Activated CD4-positive, alpha-beta T cell treated with anti-CD3 and anti-CD28 coated beads for 36 hours (primary cell): ENCODE measurements at regions not wholly inside any gene's neighbourhood (a gene's known extent, or its start where the extent isn't known, plus 50 kb on each side); places are given as distances from the start of the nearest gene placed in this dataset.
"Not testable (repeated sequence)": the region's sequence is repeated elsewhere in the genome, so short reads cannot be mapped to it uniquely, and the experiment has no call there.

Experiments
- ATAC-seq: fragments of 200-7000 bp; cut with Tn5 transposase; one replicate; pipeline ENCODE4 v1.10.0; 2021; ENCODE audit warnings: mild to moderate bottlenecking, moderate library complexity
- CTCF ChIA-PET: fragments of 350-600 bp; sonication (Branson Sonifier 250); formaldehyde crosslinking; loops from one replicate; lab custom pipeline; 2021; ENCODE audit warnings: antibody characterized with exemption; lab: Charles Lee
- POLR2A ChIA-PET: fragments of 350-600 bp; sonication (Branson Sonifier 250); formaldehyde crosslinking; loops from one replicate; lab custom pipeline; 2021; ENCODE audit warnings: antibody characterized with exemption, inconsistent platforms; lab: Charles Lee
- DNase-seq: peaks from one replicate; pipeline ENCODE4 v3.0.0-alpha.2; 2020
- H3K27ac Mint-ChIP-seq: one replicate; pipeline ENCODE4 v1.8.0; 2021; ENCODE audit warnings: mixed read lengths
- H3K27me3 Mint-ChIP-seq: one replicate; pipeline ENCODE4 v1.8.0; 2021; ENCODE audit warnings: mixed read lengths
- H3K36me3 Mint-ChIP-seq: one replicate; pipeline ENCODE4 v1.8.0; 2021; ENCODE audit warnings: low read depth, mixed read lengths
- H3K4me1 Mint-ChIP-seq: one replicate; pipeline ENCODE4 v1.8.0; 2021; ENCODE audit warnings: mixed read lengths
- H3K4me3 Mint-ChIP-seq: one replicate; pipeline ENCODE4 v1.8.0; 2021; ENCODE audit warnings: mild to moderate bottlenecking, moderate library complexity, mixed read lengths
- H3K9me3 Mint-ChIP-seq: one replicate; pipeline ENCODE4 v1.8.0; 2021; ENCODE audit warnings: low read depth, mixed read lengths
- intact Hi-C, 2 experiments: fragments of 100-400 bp; cut with DNase I in 1 of 2; cut with micrococcal nuclease in 1 of 2; formaldehyde crosslinking; loops; one replicate each; pipeline versions ENCODE4 v1.14.2 to v1.15.1; 2022 to 2024; cut with DNase I, micrococcal nuclease

DNA sequence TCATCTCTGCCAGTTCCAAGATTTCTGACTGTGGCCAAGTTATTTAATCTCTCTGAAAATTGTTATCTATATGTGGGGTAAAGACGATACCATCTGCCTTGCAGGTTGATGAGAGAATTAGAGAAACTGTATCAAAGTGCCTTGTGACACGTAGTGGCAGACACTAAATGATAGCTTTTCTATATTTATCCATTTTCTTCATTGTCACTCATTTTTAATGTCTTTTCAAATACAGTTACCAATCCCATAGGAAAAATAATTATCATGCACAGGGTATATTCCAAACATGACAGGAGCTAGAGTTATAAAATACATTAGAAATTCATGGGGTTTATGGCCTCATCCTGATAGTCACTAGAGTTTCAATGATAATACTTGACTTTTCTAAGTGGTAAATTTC, 95.6 kb upstream of the NOL4 start:
- no peaks in the 10 kb centered on the region for H3K4me1 Mint-ChIP-seq
- no peaks in the 10 kb centered on the region for H3K36me3 Mint-ChIP-seq
- H3K9me3 Mint-ChIP-seq, result peaks cover 3% of the 10 kb centered on the region
- no peak overlapping the region for H3K4me3 Mint-ChIP-seq
- ATAC-seq, result no peak
- DNase-seq, result no peak
- ChIA-PET POLR2A (no interaction called here), CTCF (no interaction called here)
- no peaks in the 10 kb centered on the region for H3K27me3 Mint-ChIP-seq
- no peak overlapping the region for H3K27ac Mint-ChIP-seq
- intact Hi-C loops, result loop anchor here in 1 of 2 experiments (5.0 kb wide), 1 partner anchor 1088 kb away; no protein-coding TSS in a partner anchor

GRCh38 chr18:34321066-34321465, 96.4 kb upstream of the NOL4 start:
- no peaks in the 10 kb centered on the region for H3K4me1 Mint-ChIP-seq
- H3K9me3 Mint-ChIP-seq, result peaks cover 8% of the 10 kb centered on the region
- intact Hi-C loops, result loop anchor here in 1 of 2 experiments (5.0 kb wide), 1 partner anchor 1089 kb away; no protein-coding TSS in a partner anchor
- ChIA-PET POLR2A (no interaction called here), CTCF (no interaction called here)
- H3K27ac Mint-ChIP-seq, result no peak overlapping the region
- H3K27me3 Mint-ChIP-seq, result no peaks in the 10 kb centered on the region
- H3K4me3 Mint-ChIP-seq, result no peak overlapping the region
- H3K36me3 Mint-ChIP-seq, result no peaks in the 10 kb centered on the region
- ATAC-seq, result no peak
- no peak for DNase-seq

DNA sequence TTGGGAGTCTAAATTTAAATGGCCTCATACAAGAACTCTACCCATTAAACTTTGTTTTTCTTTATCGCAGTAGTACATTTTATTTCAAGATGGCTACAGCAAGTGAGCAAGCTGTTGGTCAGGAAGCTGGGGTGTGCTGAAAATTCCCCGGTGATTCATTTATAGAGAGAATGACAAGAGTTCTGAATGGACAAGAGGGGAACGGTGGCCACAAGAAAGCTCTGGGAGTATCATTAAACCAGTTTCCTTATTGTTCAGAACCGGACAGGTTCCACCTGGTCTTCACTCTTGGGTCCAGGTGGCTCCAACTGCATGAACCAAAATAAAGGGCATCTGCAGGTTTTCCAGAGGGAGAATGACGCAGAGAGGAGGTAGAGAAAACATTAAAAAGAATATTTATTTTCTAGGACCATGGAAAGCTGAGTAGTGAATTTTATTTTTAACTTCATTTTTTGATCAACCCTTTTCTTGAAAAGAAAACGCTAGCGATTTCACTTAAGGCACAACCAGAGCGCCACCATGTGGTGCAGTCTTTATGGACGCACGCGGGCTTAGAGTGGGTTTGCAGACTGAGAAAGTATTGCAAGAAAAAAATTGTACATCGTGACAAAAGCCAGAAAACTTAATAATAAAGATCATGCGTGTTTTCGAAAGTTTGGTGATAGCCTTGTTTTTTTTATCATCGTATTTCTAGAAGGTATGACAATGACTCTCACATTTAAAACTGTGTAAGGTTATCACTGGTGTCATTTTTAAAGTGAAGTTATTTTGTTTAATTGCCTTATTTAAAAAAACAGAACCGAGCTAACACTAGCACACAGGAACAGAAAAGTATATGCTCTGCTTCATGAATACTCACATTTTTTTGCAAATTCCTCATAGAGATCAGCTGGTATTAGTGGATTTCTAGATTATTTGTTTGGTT, 97.9 kb upstream of the NOL4 start:
- H3K9me3 Mint-ChIP-seq, result peaks cover 10% of the 10 kb centered on the region
- intact Hi-C loops, result loop anchor here (1.0 to 5.0 kb wide), 3 partner anchors 200 to 1090 kb away; no protein-coding TSS in a partner anchor
- H3K27ac Mint-ChIP-seq, result no peak overlapping the region
- no peaks in the 10 kb centered on the region for H3K4me1 Mint-ChIP-seq
- POLR2A ChIA-PET, result no interaction called here
- H3K36me3 Mint-ChIP-seq, result no peaks in the 10 kb centered on the region
- CTCF ChIA-PET, result interaction anchor here (1.6 kb wide), 1 partner anchor 200 kb away, joined by 3 read pairs; no protein-coding TSS in a partner anchor
- no peak overlapping the region for H3K4me3 Mint-ChIP-seq
- DNase-seq (peak; percentile 42), ATAC-seq (no peak)
- no peaks in the 10 kb centered on the region for H3K27me3 Mint-ChIP-seq

- no peak for ATAC-seq
- no peak for DNase-seq
- intact Hi-C loops, result no loop called here
- CTCF ChIA-PET, result no interaction called here
- Mint-ChIP-seq H3K9me3 (peaks cover 17% of the 10 kb centered on the region), H3K36me3 (no peaks in the 10 kb centered on the region), H3K4me1 (no peaks in the 10 kb centered on the region), H3K4me3 (no peak overlapping the region), H3K27ac (no peak overlapping the region), H3K27me3 (no peaks in the 10 kb centered on the region)
- POLR2A ChIA-PET, result no interaction called here
These were observed 105.1 kb upstream of the NOL4 start for GRCh38 chr18:34329840-34330239.

GRCh38 chr18:34330308-34330707, 105.6 kb upstream of the NOL4 start:
- POLR2A ChIA-PET, result no interaction called here
- no peaks in the 10 kb centered on the region for H3K27me3 Mint-ChIP-seq
- DNase-seq, result no peak
- CTCF ChIA-PET, result no interaction called here
- H3K4me1 Mint-ChIP-seq, result no peaks in the 10 kb centered on the region
- ATAC-seq, result no peak
- peaks cover 17% of the 10 kb centered on the region for H3K9me3 Mint-ChIP-seq
- no peak overlapping the region for H3K27ac Mint-ChIP-seq
- no peak overlapping the region for H3K4me3 Mint-ChIP-seq
- H3K36me3 Mint-ChIP-seq, result no peaks in the 10 kb centered on the region
- intact Hi-C loops, result no loop called here

GRCh38 chr18:34330907-34331306, 106.2 kb upstream of the NOL4 start:
- H3K36me3 Mint-ChIP-seq, H3K27me3 Mint-ChIP-seq, ATAC-seq, CTCF ChIA-PET, H3K4me1 Mint-ChIP-seq, POLR2A ChIA-PET, DNase-seq, H3K4me3 Mint-ChIP-seq, intact Hi-C loops, H3K27ac Mint-ChIP-seq: not testable (repeated sequence)
- peaks cover 12% of the 10 kb centered on the region for H3K9me3 Mint-ChIP-seq

DNA sequence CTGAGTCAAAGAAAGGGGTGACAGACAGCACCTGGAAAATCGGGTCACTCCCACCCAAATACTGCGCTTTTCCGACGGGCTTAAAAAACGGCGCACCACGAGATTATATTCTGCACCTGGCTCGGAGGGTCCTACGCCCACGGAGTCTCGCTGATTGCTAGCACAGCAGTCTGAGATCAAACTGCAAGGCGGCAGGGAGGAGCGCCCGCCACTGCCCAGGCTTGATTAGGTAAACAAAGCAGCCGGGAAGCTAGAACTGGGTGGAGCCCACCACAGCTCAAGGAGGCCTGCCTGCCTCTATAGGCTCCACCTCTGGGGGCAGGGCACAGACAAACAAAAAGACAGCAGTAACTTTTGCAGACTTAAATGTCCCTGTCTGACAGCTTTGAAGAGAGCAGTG, 106.6 kb upstream of the NOL4 start:
- H3K4me1 Mint-ChIP-seq, intact Hi-C loops, H3K4me3 Mint-ChIP-seq, DNase-seq, H3K27me3 Mint-ChIP-seq, ATAC-seq, POLR2A ChIA-PET, H3K27ac Mint-ChIP-seq, CTCF ChIA-PET, H3K36me3 Mint-ChIP-seq: not testable (repeated sequence)
- peaks cover 12% of the 10 kb centered on the region for H3K9me3 Mint-ChIP-seq

DNA sequence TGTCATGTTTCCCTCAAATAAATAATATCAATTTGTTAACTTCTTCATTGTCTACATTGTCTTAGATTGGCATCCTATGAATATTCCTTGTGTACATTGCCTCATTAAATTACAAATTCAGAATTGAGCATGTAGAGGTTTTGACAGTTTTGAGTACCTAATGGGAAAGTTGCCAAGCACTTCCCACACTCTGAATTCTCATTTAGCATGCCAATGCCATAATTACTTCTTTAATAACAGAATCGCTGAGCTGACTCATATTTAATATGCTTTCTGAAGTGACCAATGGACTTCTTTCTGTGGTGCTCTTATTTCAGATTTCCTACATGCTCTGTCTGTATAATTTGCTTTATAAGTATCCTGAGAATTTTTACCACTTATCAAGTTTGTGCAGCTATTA, 114.4 kb upstream of the NOL4 start:
- DNase-seq, result no peak
- H3K4me3 Mint-ChIP-seq, result no peak overlapping the region
- H3K4me1 Mint-ChIP-seq, result no peaks in the 10 kb centered on the region
- no peaks in the 10 kb centered on the region for H3K36me3 Mint-ChIP-seq
- no peak overlapping the region for H3K27ac Mint-ChIP-seq
- ChIA-PET CTCF (no interaction called here), POLR2A (no interaction called here)
- ATAC-seq, result no peak
- no peaks in the 10 kb centered on the region for H3K27me3 Mint-ChIP-seq
- peaks cover 11% of the 10 kb centered on the region for H3K9me3 Mint-ChIP-seq
- intact Hi-C loops, result no loop called here

DNA sequence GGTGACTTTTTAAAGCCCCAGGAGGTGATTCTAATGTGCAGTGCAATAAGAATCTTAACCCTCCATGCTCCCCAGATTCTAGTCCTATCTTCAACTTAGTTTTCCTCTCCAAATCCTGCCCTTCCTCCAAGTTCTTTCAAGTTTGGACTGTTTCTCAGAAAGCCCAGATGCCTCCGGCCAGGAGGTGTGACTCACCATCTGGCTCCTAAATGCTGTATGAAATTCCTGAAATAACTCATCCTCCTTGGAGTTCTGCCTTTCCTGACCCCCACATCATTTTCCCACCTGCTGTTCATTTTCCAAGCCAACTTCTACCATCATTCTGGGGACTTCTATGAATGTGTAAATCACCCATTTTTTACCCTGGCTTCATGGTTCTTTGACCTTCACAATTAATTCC, 118.2 kb upstream of the NOL4 start:
- CTCF ChIA-PET, result no interaction called here
- peaks cover 11% of the 10 kb centered on the region for H3K9me3 Mint-ChIP-seq

GRCh38 chr18:34345738-34346137, 121.0 kb upstream of the NOL4 start:
- ATAC-seq, result no peak
- POLR2A ChIA-PET, result no interaction called here
- Mint-ChIP-seq H3K27me3 (no peaks in the 10 kb centered on the region), H3K27ac (no peak overlapping the region), H3K9me3 (peaks cover 8% of the 10 kb centered on the region), H3K4me1 (no peaks in the 10 kb centered on the region), H3K36me3 (no peaks in the 10 kb centered on the region), H3K4me3 (no peak overlapping the region)
- no peak for DNase-seq
- CTCF ChIA-PET, result no interaction called here
- intact Hi-C loops, result no loop called here

More for the DNA sequence above, 118.2 kb upstream of the NOL4 start:
- intact Hi-C loops, result no loop called here
- DNase-seq, result no peak
- Mint-ChIP-seq H3K4me3 (no peak overlapping the region), H3K36me3 (no peaks in the 10 kb centered on the region), H3K27me3 (no peaks in the 10 kb centered on the region), H3K27ac (no peak overlapping the region), H3K4me1 (no peaks in the 10 kb centered on the region)
- POLR2A ChIA-PET, result no interaction called here
- no peak for ATAC-seq

- Mint-ChIP-seq H3K9me3 (no peaks in the 10 kb centered on the region), H3K4me1 (no peaks in the 10 kb centered on the region), H3K4me3 (no peak overlapping the region), H3K27me3 (no peaks in the 10 kb centered on the region), H3K36me3 (no peaks in the 10 kb centered on the region), H3K27ac (no peak overlapping the region)
- ChIA-PET CTCF (no interaction called here), POLR2A (no interaction called here)
- ATAC-seq, result no peak
- no peak for DNase-seq
- intact Hi-C loops, result no loop called here
These were observed 126.1 kb upstream of the NOL4 start for GRCh38 chr18:34350778-34351177.
